LHCN-M2 (cell line): ENCODE measurements at regions not wholly inside any gene's neighbourhood (a gene's known extent, or its start where the extent isn't known, plus 50 kb on each side); places are given as distances from the start of the nearest gene placed in this dataset.
"Not testable (repeated sequence)": the region's sequence is repeated elsewhere in the genome, so short reads cannot be mapped to it uniquely, and the experiment has no call there.

Source experiments
- DNase-seq: peaks from one replicate; pipeline ENCODE4 v3.0.0-alpha.2; 2012; ENCODE audit warnings: low read depth

DNA sequence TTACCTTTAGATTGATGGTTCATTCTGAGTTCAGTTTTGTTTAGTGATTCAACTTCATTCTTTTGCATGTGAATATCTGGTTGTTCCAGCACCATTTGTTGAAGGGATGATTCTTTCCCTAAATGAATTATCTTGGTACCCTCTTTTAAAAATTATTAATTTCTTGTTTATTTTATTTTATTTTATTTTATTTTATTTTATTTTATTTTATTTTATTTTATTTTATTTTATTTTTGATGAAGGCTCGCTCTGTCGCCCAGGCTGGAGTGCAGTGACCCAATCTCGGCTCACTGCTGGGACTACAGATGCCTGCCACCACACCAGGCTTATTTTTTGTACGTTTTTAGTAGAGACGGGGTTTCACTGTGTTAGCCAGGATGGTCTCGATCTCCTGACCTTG is 141.4 kb upstream of the S1PR3 start:
- not testable (repeated sequence) for DNase-seq

GRCh38 chr9:88852794-88853193 is 138.5 kb upstream of the S1PR3 start:
- DNase-seq = peak; percentile 97

DNA sequence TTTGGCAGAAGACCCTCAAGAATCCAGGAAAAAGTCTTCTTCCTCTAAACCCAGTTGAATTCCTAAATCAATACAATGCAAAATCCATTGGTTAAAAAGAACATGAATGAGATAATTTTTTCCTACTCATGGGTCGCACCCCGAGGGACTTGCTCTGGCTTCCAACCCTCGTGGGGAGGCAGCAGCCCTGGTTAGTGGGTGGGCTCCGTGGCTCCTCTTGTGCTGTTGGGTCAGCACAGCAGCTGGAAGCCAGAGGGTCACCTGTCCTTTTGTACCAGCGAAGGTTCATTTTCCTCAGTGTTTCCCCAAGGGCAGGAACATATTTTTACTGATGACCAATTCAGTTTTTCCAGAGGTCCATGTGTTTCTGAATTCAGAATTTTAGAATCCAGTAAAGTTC is 120.6 kb upstream of the S1PR3 start:
- DNase-seq = no peak

- no peak for DNase-seq
These were observed 119.6 kb upstream of the S1PR3 start for GRCh38 chr9:88871669-88872068.

DNA sequence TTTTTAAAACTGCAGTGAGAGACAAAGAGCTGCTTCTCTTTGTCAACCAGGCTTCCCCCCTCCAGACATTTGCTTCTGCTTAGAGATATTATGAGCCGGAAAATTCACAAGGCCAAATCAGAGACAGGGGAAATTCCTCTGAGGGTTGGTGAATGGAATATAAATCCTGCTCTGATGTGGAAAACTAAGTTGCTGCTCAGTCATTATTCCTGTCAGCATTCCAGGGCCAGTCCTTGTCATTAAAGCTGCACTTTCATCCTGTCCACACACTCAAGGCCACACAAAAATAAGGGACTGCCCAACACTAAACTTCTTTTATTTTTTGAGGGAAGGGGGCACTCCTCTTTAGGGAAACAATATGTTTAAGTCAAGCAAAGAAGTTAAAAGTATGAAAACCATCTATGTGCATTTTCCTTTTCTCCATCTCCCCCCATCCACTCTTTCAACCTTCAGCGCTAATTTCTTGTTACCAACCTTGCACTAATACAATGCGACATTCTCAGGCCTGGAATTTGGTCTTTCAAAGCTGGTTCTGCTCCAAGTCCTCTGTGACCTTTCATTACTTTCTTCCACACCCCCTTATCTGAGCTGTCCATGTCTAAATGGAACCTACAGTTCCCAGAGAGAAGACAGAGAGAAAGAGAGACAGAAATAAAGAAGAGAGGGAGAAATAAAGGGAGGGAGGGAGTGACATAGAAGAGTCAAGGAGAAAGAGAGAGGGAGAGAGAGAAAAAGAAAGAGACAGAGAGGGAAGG is 118.9 kb upstream of the S1PR3 start:
- no peak for DNase-seq

GRCh38 chr9:88873635-88874034 is 117.6 kb upstream of the S1PR3 start:
- DNase-seq = no peak

DNA sequence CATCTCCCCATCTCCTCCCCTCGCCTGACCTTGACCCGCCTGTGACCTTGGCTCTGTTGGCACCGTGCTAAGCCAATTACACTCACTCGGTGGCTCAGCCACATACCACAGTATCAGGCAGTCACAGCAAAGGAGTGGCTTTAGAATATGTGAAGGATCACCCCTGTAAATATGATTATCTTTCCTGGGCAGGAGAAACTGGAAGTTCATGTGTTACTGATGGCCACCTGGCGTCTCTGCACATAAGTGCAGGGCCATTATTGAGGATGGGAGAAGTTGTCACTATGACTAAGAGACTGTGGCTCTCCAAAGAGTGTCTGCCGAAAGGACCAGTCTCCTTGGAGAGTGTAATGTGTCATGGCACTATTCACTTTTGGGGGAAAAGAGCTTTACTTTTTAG is 116.9 kb upstream of the S1PR3 start:
- no peak for DNase-seq

DNA sequence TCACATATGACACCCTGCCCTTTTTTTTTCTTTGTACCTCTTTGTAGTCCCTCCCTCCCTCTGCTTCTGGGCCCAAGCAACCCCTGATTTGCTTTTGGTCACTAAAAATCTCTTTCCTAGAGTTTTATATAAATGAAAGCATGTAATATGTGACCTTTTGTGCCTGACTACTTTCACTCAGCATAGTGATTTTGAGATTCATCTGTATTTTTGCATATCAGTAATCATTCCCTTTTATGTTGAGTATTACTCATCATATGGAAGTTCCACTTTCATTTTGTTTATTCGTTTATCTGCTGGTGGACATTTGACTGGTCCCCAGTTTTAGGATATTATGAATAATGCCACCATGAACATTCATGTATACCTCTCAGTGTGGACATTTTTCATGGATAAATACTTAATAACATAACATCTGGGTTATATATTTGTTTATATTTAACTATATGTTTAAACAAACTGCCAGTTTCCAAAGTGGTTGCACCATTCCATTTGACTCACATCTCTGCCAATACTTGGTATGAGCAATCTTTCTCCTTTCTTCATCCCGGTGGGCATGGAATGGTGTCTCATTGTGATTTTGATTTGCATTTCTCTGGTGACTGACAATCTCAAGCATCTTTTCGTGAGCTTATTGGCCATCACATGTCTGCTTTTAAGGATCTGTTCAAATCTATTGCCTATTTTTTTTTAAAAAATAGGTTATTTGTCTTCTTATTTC is 115.7 kb upstream of the S1PR3 start:
- no peak for DNase-seq

- no peak for DNase-seq
These were observed 111.1 kb upstream of the S1PR3 start for GRCh38 chr9:88880199-88880598.

- DNase-seq = not testable (repeated sequence)
These were observed 107.0 kb upstream of the S1PR3 start for GRCh38 chr9:88884291-88884690.

GRCh38 chr9:88886762-88887161 is 104.5 kb upstream of the S1PR3 start:
- DNase-seq = not testable (repeated sequence)

- DNase-seq = peak; percentile 10
These were observed 101.9 kb upstream of the S1PR3 start for GRCh38 chr9:88889386-88889785.

DNA sequence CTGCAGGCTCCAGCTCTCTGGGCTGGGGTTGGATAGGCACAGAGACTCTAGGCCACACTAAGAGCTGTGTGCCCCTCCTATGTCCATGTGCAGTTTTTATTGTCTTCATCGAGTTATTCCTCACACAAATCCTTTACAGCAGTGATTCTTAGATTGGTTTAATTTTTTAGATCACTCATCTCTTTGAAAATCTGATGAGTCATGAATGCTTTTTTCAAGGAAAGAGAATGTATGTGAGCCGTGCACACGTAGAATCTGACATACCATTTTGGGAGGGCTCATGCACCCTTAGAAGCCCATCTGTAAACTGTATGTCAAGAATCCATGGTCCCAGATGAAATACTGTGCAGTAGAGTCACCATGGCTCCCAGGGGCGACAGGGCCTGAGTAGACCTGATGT is 100.7 kb upstream of the S1PR3 start:
- DNase-seq = no peak

- DNase-seq = no peak
These were observed 100.2 kb upstream of the S1PR3 start for GRCh38 chr9:88891040-88891439.

- no peak for DNase-seq
These were observed 98.5 kb upstream of the S1PR3 start for GRCh38 chr9:88892724-88893123.

DNA sequence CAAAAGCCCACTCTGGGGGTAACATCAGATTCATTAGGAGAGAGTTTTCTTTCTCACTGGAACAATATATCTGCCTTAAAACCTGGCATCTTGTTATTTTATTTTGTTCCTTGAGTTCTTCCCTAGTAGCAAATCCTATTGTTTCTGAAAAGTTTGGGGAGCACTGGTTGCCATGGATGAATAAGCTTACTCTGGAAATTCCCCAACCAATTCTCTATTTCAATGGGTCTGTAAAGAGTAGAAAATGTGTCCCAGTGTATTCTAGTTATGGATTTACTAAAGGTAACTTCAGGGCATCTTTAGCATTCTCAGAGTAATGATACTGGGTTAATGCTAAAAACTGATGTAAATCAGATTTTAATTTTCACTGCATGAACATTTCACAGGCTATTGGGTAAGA is 94.2 kb upstream of the S1PR3 start:
- no peak for DNase-seq

GRCh38 chr9:88898039-88898720 is 93.1 kb upstream of the S1PR3 start:
- no peak for DNase-seq

DNA sequence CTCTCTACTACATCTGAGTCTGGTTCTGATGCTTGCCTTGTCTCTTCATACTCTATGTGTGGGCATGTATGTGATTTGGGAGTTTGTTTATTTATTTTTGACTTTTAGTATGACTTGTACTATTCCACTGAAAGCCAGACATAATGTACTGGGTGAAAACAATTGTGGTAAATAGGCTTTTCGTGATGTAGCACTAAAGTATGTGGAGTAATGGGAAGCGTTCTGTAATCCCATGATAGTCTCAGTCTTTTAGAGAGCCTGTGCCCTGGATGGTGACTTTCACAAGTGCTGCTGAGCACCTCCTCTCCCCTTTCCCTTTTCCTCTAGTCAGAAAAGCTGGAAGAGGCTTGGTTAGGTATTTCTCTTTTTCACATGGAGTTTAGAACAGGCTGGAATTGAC is 85.8 kb upstream of the S1PR3 start:
- DNase-seq = peak; percentile 72

DNA sequence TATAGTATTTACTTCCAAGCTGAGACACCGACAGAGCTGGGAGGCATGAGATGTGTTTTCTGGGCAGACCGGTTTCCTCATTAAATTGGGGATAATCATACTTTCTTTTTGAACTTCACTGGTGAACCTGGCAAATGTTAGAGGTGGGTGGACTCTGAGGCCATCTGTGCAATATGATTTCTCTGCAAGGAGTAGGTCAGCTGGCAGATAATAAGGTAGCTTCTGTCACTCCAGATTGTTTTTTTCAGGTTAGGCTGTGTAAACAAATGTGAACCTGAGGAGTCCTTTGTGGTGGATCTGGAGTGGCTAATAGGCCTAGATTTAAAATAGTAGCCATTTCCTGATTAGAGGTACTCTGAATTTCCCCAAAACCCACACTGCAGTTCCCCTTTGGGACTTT is 75.4 kb upstream of the S1PR3 start:
- DNase-seq = no peak

- DNase-seq = no peak
These were observed 74.4 kb upstream of the S1PR3 start for GRCh38 chr9:88916894-88917293.

DNA sequence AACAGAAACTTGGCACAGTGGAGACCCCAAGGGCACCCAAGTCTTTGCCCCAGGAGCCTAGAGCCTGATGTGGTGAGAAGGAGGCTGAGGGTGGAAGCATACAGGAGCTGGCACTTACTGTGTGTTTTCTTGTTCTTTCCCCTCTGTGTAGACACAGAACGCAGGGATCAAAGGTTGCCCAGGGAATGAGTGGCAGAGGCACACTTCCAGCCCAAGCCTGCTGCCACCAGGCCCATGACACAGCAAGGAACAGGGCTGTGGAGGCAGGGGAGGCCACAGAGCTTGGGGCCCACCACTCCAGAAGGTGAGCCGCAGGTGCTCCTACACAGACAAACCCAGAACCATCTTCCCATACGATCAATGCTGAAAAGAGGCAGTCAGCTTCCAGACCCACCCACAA is 73.9 kb upstream of the S1PR3 start:
- no peak for DNase-seq

- DNase-seq = not testable (repeated sequence)
These were observed 72.7 kb upstream of the S1PR3 start for GRCh38 chr9:88918537-88918936.

DNA sequence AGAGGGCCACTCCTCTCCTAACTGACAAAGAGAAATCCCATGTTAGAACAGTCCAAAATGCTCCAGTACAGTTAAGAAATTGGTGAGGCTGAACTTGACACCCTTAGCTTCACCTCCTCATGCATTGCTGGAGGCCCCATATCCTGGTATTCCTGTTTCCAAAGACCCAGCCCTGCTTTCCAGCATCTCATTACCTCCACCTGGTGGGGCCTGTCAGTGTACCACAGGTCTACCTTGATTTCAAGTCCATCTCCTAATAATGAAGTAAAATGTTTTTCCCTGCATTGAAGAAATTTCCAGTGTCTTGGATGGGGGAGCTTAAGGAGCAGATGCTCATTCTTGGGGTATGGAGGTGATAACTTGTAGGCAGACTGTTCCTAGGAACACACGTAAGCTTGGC is 70.6 kb upstream of the S1PR3 start:
- DNase-seq = no peak
